ENCODE measurements at regions not wholly inside any gene's neighbourhood (a gene's known extent, or its start where the extent isn't known, plus 50 kb on each side); places are given as distances from the start of the nearest gene placed in this dataset.

GRCh38 chr3:86867982-86868381 lies 123.0 kb downstream of the VGLL3 start:
- 33 to 79% (median 55%) methylated on average over 2 of the region's 2 CpGs for WGBS, 4 donors
- intact Hi-C loops (cut with DNase I) = no loop called here
- H3K27me3 ChIP-seq = no peaks in the 10 kb centered on the region

GRCh38 chr3:86865506-86865905 lies 125.4 kb downstream of the VGLL3 start:
- intact Hi-C loops (cut with DNase I) = no loop called here
- 57 to 74% (median 62%) methylated on average over 3 of the region's 3 CpGs for WGBS, 4 donors
- TF ChIP-seq CTCF (IDR thresholded peaks at IDR 0.05) = no peak
- TF ChIP-seq POLR2A (IDR thresholded peaks at IDR 0.05) = no peak
- DNase-seq = no peak
- Histone ChIP-seq H3K27ac (no peak overlapping the region), H3K36me3 (no peaks in the 10 kb centered on the region), H3K4me1 (no peaks in the 10 kb centered on the region), H3K4me3 (no peak overlapping the region), H3K9me3 (no peaks in the 10 kb centered on the region), H3K27me3 (no peaks in the 10 kb centered on the region)
- ATAC-seq = no peak

More at GRCh38 chr3:86867982-86868381, 123.0 kb downstream of the VGLL3 start:
- Histone ChIP-seq H3K27ac (no peak overlapping the region), H3K4me3 (no peak overlapping the region), H3K36me3 (no peaks in the 10 kb centered on the region), H3K4me1 (no peaks in the 10 kb centered on the region), H3K9me3 (peaks cover 0 to 11% (median 0%) of the 10 kb centered on the region in 12 donors)
- no peak for DNase-seq
- TF ChIP-seq CTCF (IDR thresholded peaks at IDR 0.05) (no peak), POLR2A (IDR thresholded peaks at IDR 0.05) (no peak)
- ATAC-seq = no peak

DNA sequence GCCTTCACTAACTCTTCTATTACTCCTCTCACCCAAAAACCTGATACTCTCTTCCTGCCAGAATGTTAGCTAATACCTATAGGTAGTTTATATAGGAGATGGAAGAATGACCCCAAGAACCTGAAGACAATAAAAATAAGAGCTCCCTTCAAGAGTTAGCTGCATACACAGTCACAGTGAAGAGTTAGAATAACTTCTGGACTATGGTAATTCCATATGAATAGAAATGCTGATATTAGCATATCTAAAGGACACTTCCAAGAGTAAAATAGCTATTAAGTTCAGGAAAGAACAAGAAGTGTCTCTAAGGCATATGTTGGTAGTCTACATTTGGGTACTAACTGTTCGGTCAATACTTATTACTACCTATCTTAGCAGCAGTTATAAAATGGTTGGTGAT lies 134.2 kb downstream of the VGLL3 start:
- no peak for DNase-seq
- intact Hi-C loops (cut with DNase I) = no loop called here
- no peak for ATAC-seq
- Histone ChIP-seq H3K27me3 (no peaks in the 10 kb centered on the region), H3K27ac (no peak overlapping the region), H3K36me3 (no peaks in the 10 kb centered on the region), H3K9me3 (no peaks in the 10 kb centered on the region), H3K4me3 (no peak overlapping the region), H3K4me1 (no peaks in the 10 kb centered on the region)
- 0 to 98% (median 64%) methylated on average over 1 of the region's 1 CpG for WGBS, 4 donors
- TF ChIP-seq POLR2A (IDR thresholded peaks at IDR 0.05) (no peak), CTCF (IDR thresholded peaks at IDR 0.05) (no peak)

GRCh38 chr3:86849991-86850390 lies 141.0 kb downstream of the VGLL3 start:
- 46 to 62% (median 60%) methylated on average over 1 of the region's 1 CpG for WGBS, 4 donors
- Histone ChIP-seq H3K36me3 (no peaks in the 10 kb centered on the region), H3K4me1 (no peaks in the 10 kb centered on the region), H3K9me3 (peaks cover 0 to 13% (median 0%) of the 10 kb centered on the region in 12 donors), H3K27me3 (no peaks in the 10 kb centered on the region), H3K27ac (no peak overlapping the region), H3K4me3 (no peak overlapping the region)
- no peak for DNase-seq
- no peak for ATAC-seq
- TF ChIP-seq CTCF (IDR thresholded peaks at IDR 0.05) (no peak), POLR2A (IDR thresholded peaks at IDR 0.05) (no peak)
- intact Hi-C loops (cut with DNase I) = no loop called here

Measured in heart left ventricle (tissue), 16 donors.